Suprapubic skin (tissue), 4 donors: ENCODE measurements at regions not wholly inside any gene's neighbourhood (a gene's known extent, or its start where the extent isn't known, plus 50 kb on each side); places are given as distances from the start of the nearest gene placed in this dataset.

ENCODE experiments used
- DNase-seq, 2 donors: peaks; one replicate each; pipeline ENCODE4 v3.0.0-alpha.2; 2019; ENCODE audit warnings: low spot score in 2 of 2
- H3K27ac ChIP-seq: fragments of 200-600 bp; sonication (generic); one replicate; pipeline ENCODE4 v1.5.1; 2019
- H3K27me3 ChIP-seq: fragments of 200-600 bp; sonication (generic); one replicate; pipeline ENCODE4 v1.5.1; 2019
- H3K36me3 ChIP-seq: fragments of 200-600 bp; sonication (generic); one replicate; pipeline ENCODE4 v1.5.1; 2019
- H3K4me1 ChIP-seq: fragments of 200-600 bp; sonication (generic); one replicate; pipeline ENCODE4 v1.5.1; 2019
- H3K4me3 ChIP-seq: fragments of 200-600 bp; sonication (generic); one replicate; pipeline ENCODE4 v1.5.1; 2019; ENCODE audit warnings: mild to moderate bottlenecking
- H3K9me3 ChIP-seq: fragments of 200-600 bp; sonication (generic); one replicate; pipeline ENCODE4 v1.5.1; 2019
- CTCF ChIP-seq, 2 donors: fragments of 200-600 bp in 1 of 2; fragments of 450-650 bp in 1 of 2; sonication (generic) in 1 of 2; IDR thresholded peaks; one replicate each; pipeline ENCODE4 v1.5.1; 2016 to 2019; ENCODE audit warnings: antibody characterized with exemption in 2 of 2, mild to moderate bottlenecking in 1 of 2, moderate library complexity in 1 of 2
- EP300 ChIP-seq: sonication (generic); formaldehyde crosslinking; IDR thresholded peaks from one replicate; pipeline ENCODE4 v1.6.1; 2017; ENCODE audit warnings: antibody characterized with exemption
- POLR2A ChIP-seq, 2 donors: fragments of 450-650 bp; IDR thresholded peaks; one replicate each; pipeline ENCODE4 v1.6.1; 2017; ENCODE audit warnings: antibody characterized with exemption in 2 of 2, mild to moderate bottlenecking in 2 of 2, moderate library complexity in 2 of 2
- POLR2AphosphoS5 ChIP-seq, 3 donors: sonication (generic); formaldehyde crosslinking; IDR thresholded peaks; one replicate each; pipeline ENCODE4 v1.6.1; 2017; ENCODE audit warnings: antibody characterized with exemption in 3 of 3
- WGBS: methylation state at CpG from one replicate; pipeline ENCODE4 v1.1.5; 2018; 5-methylcytosine and 5-hydroxymethylcytosine counted together

GRCh38 chr13:90568165-90568564 lies 779.3 kb upstream of the MIR17HG start:
- Histone ChIP-seq H3K36me3 (no peaks in the 10 kb centered on the region), H3K4me1 (no peaks in the 10 kb centered on the region), H3K27ac (no peak overlapping the region), H3K9me3 (no peaks in the 10 kb centered on the region), H3K27me3 (no peaks in the 10 kb centered on the region), H3K4me3 (no peak overlapping the region)
- no peak for TF ChIP-seq CTCF (IDR thresholded peaks at IDR 0.05)
- no peak for TF ChIP-seq POLR2A (IDR thresholded peaks at IDR 0.05)
- TF ChIP-seq EP300, result no peak
- no peak for TF ChIP-seq POLR2AphosphoS5 (IDR thresholded peaks at IDR 0.05)
- no peak for DNase-seq

GRCh38 chr13:90576067-90576466 lies 771.4 kb upstream of the MIR17HG start:
- DNase-seq, result no peak
- H3K9me3 ChIP-seq, result no peaks in the 10 kb centered on the region
- no peak overlapping the region for H3K4me3 ChIP-seq
- H3K27me3 ChIP-seq, result no peaks in the 10 kb centered on the region
- TF ChIP-seq POLR2A (IDR thresholded peaks at IDR 0.05) (no peak), POLR2AphosphoS5 (IDR thresholded peaks at IDR 0.05) (no peak), CTCF (IDR thresholded peaks at IDR 0.05) (no peak), EP300 (no peak)
- no peaks in the 10 kb centered on the region for H3K4me1 ChIP-seq
- 90% methylated on average over 3 of the region's 5 CpGs for WGBS
- no peak overlapping the region for H3K27ac ChIP-seq
- no peaks in the 10 kb centered on the region for H3K36me3 ChIP-seq

GRCh38 chr13:90577726-90578125 lies 769.8 kb upstream of the MIR17HG start:
- DNase-seq, result no peak
- TF ChIP-seq POLR2A (IDR thresholded peaks at IDR 0.05), result no peak
- Histone ChIP-seq H3K27ac (no peak overlapping the region), H3K27me3 (no peaks in the 10 kb centered on the region), H3K36me3 (no peaks in the 10 kb centered on the region), H3K4me1 (no peaks in the 10 kb centered on the region), H3K9me3 (no peaks in the 10 kb centered on the region), H3K4me3 (no peak overlapping the region)
- 34% methylated on average over 2 of the region's 2 CpGs for WGBS

GRCh38 chr13:90585392-90585791 lies 762.1 kb upstream of the MIR17HG start:
- no peak overlapping the region for H3K4me3 ChIP-seq
- H3K27me3 ChIP-seq, result no peaks in the 10 kb centered on the region
- TF ChIP-seq POLR2A (IDR thresholded peaks at IDR 0.05) (no peak), EP300 (no peak), CTCF (IDR thresholded peaks at IDR 0.05) (no peak), POLR2AphosphoS5 (IDR thresholded peaks at IDR 0.05) (no peak)
- no peak overlapping the region for H3K27ac ChIP-seq
- H3K36me3 ChIP-seq, result no peaks in the 10 kb centered on the region
- no peak for DNase-seq
- WGBS, result 88% methylated on average over 1 of the region's 1 CpG
- peaks cover 5% of the 10 kb centered on the region for H3K9me3 ChIP-seq
- no peaks in the 10 kb centered on the region for H3K4me1 ChIP-seq

- Histone ChIP-seq H3K36me3 (no peaks in the 10 kb centered on the region), H3K9me3 (no peaks in the 10 kb centered on the region), H3K4me3 (no peak overlapping the region), H3K27ac (no peak overlapping the region), H3K27me3 (no peaks in the 10 kb centered on the region), H3K4me1 (no peaks in the 10 kb centered on the region)
- TF ChIP-seq POLR2A (IDR thresholded peaks at IDR 0.05), result no peak
- no peak for TF ChIP-seq EP300
- TF ChIP-seq POLR2AphosphoS5 (IDR thresholded peaks at IDR 0.05), result no peak
- TF ChIP-seq CTCF (IDR thresholded peaks at IDR 0.05), result no peak
- WGBS, result 72% methylated on average over 1 of the region's 1 CpG
- no peak for DNase-seq
Measured at GRCh38 chr13:90591260-90591926, 756.1 kb upstream of the MIR17HG start.

GRCh38 chr13:90591927-90592268 lies 755.6 kb upstream of the MIR17HG start:
- Histone ChIP-seq H3K27ac (no peak overlapping the region), H3K4me3 (no peak overlapping the region), H3K4me1 (no peaks in the 10 kb centered on the region), H3K36me3 (no peaks in the 10 kb centered on the region), H3K9me3 (no peaks in the 10 kb centered on the region), H3K27me3 (no peaks in the 10 kb centered on the region)
- WGBS, result 61% methylated on average over 2 of the region's 2 CpGs
- TF ChIP-seq POLR2AphosphoS5 (IDR thresholded peaks at IDR 0.05) (no peak), EP300 (no peak), CTCF (IDR thresholded peaks at IDR 0.05) (no peak), POLR2A (IDR thresholded peaks at IDR 0.05) (no peak)
- no peak for DNase-seq
